ENCODE measurements at regions not wholly inside any gene's neighbourhood (a gene's known extent, or its start where the extent isn't known, plus 50 kb on each side); places are given as distances from the start of the nearest gene placed in this dataset.

GRCh38 chr2:65864619-65865018, 432.2 kb upstream of the SPRED2 start:
- Histone ChIP-seq H3K4ac (ENCODE audit: low read depth, low read length) (no peak overlapping the region), H4K5ac (ENCODE audit: low read depth, low read length) (no peak overlapping the region), H3K4me3 (ENCODE audit: insufficient read depth, low read depth, low read length) (no peak overlapping the region), H4K91ac (ENCODE audit: insufficient read depth, low read depth, low read length) (no peak overlapping the region), H2AK5ac (ENCODE audit: low read depth, low read length) (no peak overlapping the region), H2AFZ (replicated peaks; ENCODE audit: low read length, poor library complexity) (no peak overlapping the region), H2BK120ac (ENCODE audit: low read depth, low read length) (no peak overlapping the region), H3K27me3 (ENCODE audit: control insufficient read depth, insufficient read depth, low read length) (peaks cover 11% of the 10 kb centered on the region), H3K23ac (ENCODE audit: low read depth, low read length) (no peak overlapping the region), H3K56ac (ENCODE audit: extremely low read depth, insufficient read depth, low read length) (no peak overlapping the region), H2BK20ac (ENCODE audit: low read depth, low read length) (no peak overlapping the region), H4K8ac (ENCODE audit: low read depth in 2 of 2, low read length in 2 of 2) (no peak overlapping the region), H3K14ac (replicated peaks; ENCODE audit: low read depth, low read length) (no peak overlapping the region), H3K4me2 (ENCODE audit: low read depth, low read length) (no peak overlapping the region), H3K9me3 (ENCODE audit: control insufficient read depth, insufficient read depth, low read length) (no peaks in the 10 kb centered on the region), H2AK9ac (replicated peaks; ENCODE audit: low read depth, low read length, poor library complexity) (no peak overlapping the region), H3K4me1 (ENCODE audit: control insufficient read depth, insufficient read depth, low read length) (no peaks in the 10 kb centered on the region), H4K20me1 (ENCODE audit: insufficient read depth, low read length) (no peaks in the 10 kb centered on the region), H3K9me1 (ENCODE audit: insufficient read depth, low read length) (no peaks in the 10 kb centered on the region), H2BK15ac (ENCODE audit: low read depth, low read length) (no peak overlapping the region), H2BK5ac (ENCODE audit: low read depth, low read length, poor library complexity, severe bottlenecking) (no peak overlapping the region), H3K79me1 (ENCODE audit: low read depth in 1 of 2, low read length in 2 of 2) (no peaks in the 10 kb centered on the region), H3K18ac (ENCODE audit: low read depth, low read length) (no peak overlapping the region), H3K36me3 (ENCODE audit: control insufficient read depth, insufficient read depth, low read length) (no peaks in the 10 kb centered on the region), H3K27ac (ENCODE audit: insufficient read depth, low read length) (no peak overlapping the region), H3K9ac (ENCODE audit: low read depth, low read length) (no peak overlapping the region)
- DNase-seq (no peak), ATAC-seq (ENCODE audit: low read depth) (no peak)
- POLR2A ChIA-PET (ENCODE audit: unreplicated experiment), result no interaction called here
- no peak for TF ChIP-seq MXI1 (IDR thresholded peaks at IDR 0.05; ENCODE audit: borderline replicate concordance, low read depth, low read length)
- TF ChIP-seq MAFK (IDR thresholded peaks at IDR 0.05; ENCODE audit: low read depth, low read length), result no peak
- TF ChIP-seq RAD21 (IDR thresholded peaks at IDR 0.05; ENCODE audit: low read length), result no peak
- TF ChIP-seq RCOR1 (IDR thresholded peaks at IDR 0.05; ENCODE audit: insufficient replicate concordance, low read length), result no peak
- no peak for TF ChIP-seq ELK1 (IDR thresholded peaks at IDR 0.05; ENCODE audit: borderline replicate concordance, low read depth, low read length)
- no peak for TF ChIP-seq CTCF (conservative IDR thresholded peaks at IDR 0.05; ENCODE audit: low read depth, low read length)
- TF ChIP-seq MAZ (IDR thresholded peaks at IDR 0.05; ENCODE audit: borderline replicate concordance, low read depth, low read length), result no peak
- TF ChIP-seq CEBPB (IDR thresholded peaks at IDR 0.05; ENCODE audit: low read depth, low read length), result no peak
- no peak for TF ChIP-seq USF2 (IDR thresholded peaks at IDR 0.05; ENCODE audit: low read depth, low read length)
- no CpG with 5 or more reads among the region's 5 CpGs for WGBS, 2 experiments (ENCODE audit: extremely low coverage in 2 of 2, insufficient read length in 1 of 2)
- CTCF ChIA-PET, result no interaction called here
- BruUV-seq (replicated peaks), result no TSS peak
- dilution Hi-C loops (cut with HindIII; ENCODE audit: low sequenced_read_pairs, unreplicated experiment) (no loop called here), in situ Hi-C loops (cut with MboI; ENCODE audit: low sequenced_read_pairs) (no loop called here), intact Hi-C loops (cut with micrococcal nuclease) (no loop called here)

Measured in IMR-90 (cell line).